ENCODE measurements at regions not wholly inside any gene's neighbourhood (a gene's known extent, or its start where the extent isn't known, plus 50 kb on each side); places are given as distances from the start of the nearest gene placed in this dataset.

- no peak for DNase-seq
These were observed 236.5 kb upstream of the F9 start for GRCh38 chrX:139293991-139294390.

GRCh38 chrX:139290310-139290709 lies 240.2 kb upstream of the F9 start:
- no peak for DNase-seq

GRCh38 chrX:139287155-139287924 lies 243.2 kb upstream of the F9 start:
- DNase-seq, result no peak

- no peak for DNase-seq
These were observed 244.2 kb upstream of the F9 start for GRCh38 chrX:139286342-139286741.

- no peak for DNase-seq
These were observed 262.7 kb upstream of the F9 start for GRCh38 chrX:139267851-139268250.

- no peak for DNase-seq
These were observed 284.2 kb upstream of the F9 start for GRCh38 chrX:139246295-139246694.

- DNase-seq, result no peak
These were observed 293.4 kb upstream of the F9 start for GRCh38 chrX:139237141-139237540.

GRCh38 chrX:139234898-139235297 lies 295.6 kb upstream of the F9 start:
- DNase-seq, result no peak

- DNase-seq, result no peak
These were observed 305.4 kb upstream of the F9 start for GRCh38 chrX:139224953-139225665.

GRCh38 chrX:139222511-139223200 lies 307.9 kb upstream of the F9 start:
- DNase-seq, result no peak

- DNase-seq, result no peak
These were observed 317.3 kb upstream of the F9 start for GRCh38 chrX:139213241-139213709.

- no peak for DNase-seq
These were observed 318.9 kb upstream of the F9 start for GRCh38 chrX:139211568-139212182.

GRCh38 chrX:139209342-139209741 lies 321.2 kb upstream of the F9 start:
- no peak for DNase-seq

GRCh38 chrX:139207655-139208054 lies 322.9 kb upstream of the F9 start:
- DNase-seq, result no peak

- DNase-seq, result no peak
These were observed 323.6 kb upstream of the F9 start for GRCh38 chrX:139206914-139207313.

- DNase-seq, result peak in 3 of 56 donors; percentile 5 to 16 (median 6)
These were observed 325.5 kb upstream of the F9 start for GRCh38 chrX:139204898-139205667.

- DNase-seq, result no peak
These were observed 326.0 kb upstream of the F9 start for GRCh38 chrX:139204571-139204897.

- peak in 1 of 56 donors; percentile 13 for DNase-seq
These were observed 326.6 kb upstream of the F9 start for GRCh38 chrX:139203651-139204570.

- DNase-seq, result peak in 1 of 56 donors; percentile 1
These were observed 327.7 kb upstream of the F9 start for GRCh38 chrX:139202742-139203420.
